ENCODE measurements at regions not wholly inside any gene's neighbourhood (a gene's known extent, or its start where the extent isn't known, plus 50 kb on each side); places are given as distances from the start of the nearest gene placed in this dataset.

GRCh38 chr3:178385280-178385952 lies 150.8 kb upstream of the KCNMB2 start:
- no peak for DNase-seq (ENCODE audit: low spot score)
- TF ChIP-seq ATF6 (CRISPR knock-in tag; IDR thresholded peaks at IDR 0.05) (no peak), MLX (CRISPR knock-in tag; IDR thresholded peaks at IDR 0.05) (no peak), NFE2L1 (CRISPR knock-in tag; IDR thresholded peaks at IDR 0.05) (no peak), FOXJ3 (CRISPR knock-in tag; IDR thresholded peaks at IDR 0.05; ENCODE audit: borderline replicate concordance) (no peak), CTCF (IDR thresholded peaks at IDR 0.05) (peak; percentile 44; the same call in 1 of the 2 replicates), MXD4 (CRISPR knock-in tag; IDR thresholded peaks at IDR 0.05; ENCODE audit: borderline replicate concordance) (no peak)
- TF ChIP-seq, protein P1, sequence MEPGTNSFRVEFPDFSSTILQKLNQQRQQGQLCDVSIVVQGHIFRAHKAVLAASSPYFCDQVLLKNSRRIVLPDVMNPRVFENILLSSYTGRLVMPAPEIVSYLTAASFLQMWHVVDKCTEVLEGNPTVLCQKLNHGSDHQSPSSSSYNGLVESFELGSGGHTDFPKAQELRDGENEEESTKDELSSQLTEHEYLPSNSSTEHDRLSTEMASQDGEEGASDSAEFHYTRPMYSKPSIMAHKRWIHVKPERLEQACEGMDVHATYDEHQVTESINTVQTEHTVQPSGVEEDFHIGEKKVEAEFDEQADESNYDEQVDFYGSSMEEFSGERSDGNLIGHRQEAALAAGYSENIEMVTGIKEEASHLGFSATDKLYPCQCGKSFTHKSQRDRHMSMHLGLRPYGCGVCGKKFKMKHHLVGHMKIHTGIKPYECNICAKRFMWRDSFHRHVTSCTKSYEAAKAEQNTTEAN (CRISPR knock-in tag; IDR thresholded peaks at IDR 0.05): no peak
- POLR2A ChIA-PET: interaction anchor here (1.0 kb wide), 1 partner anchor 1447 kb away, joined by 3 read pairs; no protein-coding TSS in a partner anchor
- no peaks in the 10 kb centered on the region for H3K9me3 Mint-ChIP-seq
- peak; percentile 68 for ATAC-seq
- H3K36me3 Mint-ChIP-seq: no peaks in the 10 kb centered on the region
- no peak overlapping the region for H3K27ac Mint-ChIP-seq
- H3K27me3 Mint-ChIP-seq (ENCODE audit: low read depth): no peaks in the 10 kb centered on the region
- CTCF ChIA-PET: interaction anchor here (0.6 to 1.4 kb wide), 10 partner anchors 14 to 1871 kb away, joined by 3 to 6 read pairs (median 3); no protein-coding TSS in a partner anchor
- no peak overlapping the region for H3K4me3 Mint-ChIP-seq
- H3K4me1 Mint-ChIP-seq: peaks cover 30% of the 10 kb centered on the region

DNA sequence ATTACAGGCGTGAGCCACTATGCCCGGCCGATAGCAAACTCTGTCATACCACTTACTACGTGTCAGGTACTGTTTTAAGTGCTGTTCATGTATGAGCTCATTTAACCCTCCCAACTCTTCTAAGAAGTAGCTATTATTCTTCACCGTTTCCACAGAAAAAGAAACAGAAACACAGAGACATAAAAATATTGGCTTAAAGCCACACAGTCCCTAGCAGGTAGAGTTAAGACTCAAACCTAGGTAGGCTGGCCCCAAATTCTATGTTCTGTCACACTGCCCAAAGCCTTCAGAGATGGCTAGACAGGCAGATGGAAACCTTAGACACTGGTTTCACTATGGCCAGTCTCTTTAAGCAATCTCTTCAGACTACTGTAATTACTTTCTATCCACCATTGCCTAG lies 149.8 kb upstream of the KCNMB2 start:
- ATAC-seq (no peak), DNase-seq (ENCODE audit: low spot score) (no peak)
- ChIA-PET CTCF (no interaction called here), POLR2A (no interaction called here)
- H3K4me3 Mint-ChIP-seq: no peak overlapping the region
- no peaks in the 10 kb centered on the region for H3K27me3 Mint-ChIP-seq (ENCODE audit: low read depth)
- H3K27ac Mint-ChIP-seq: no peak overlapping the region
- peaks cover 30% of the 10 kb centered on the region for H3K4me1 Mint-ChIP-seq
- H3K36me3 Mint-ChIP-seq: no peaks in the 10 kb centered on the region
- H3K9me3 Mint-ChIP-seq: no peaks in the 10 kb centered on the region
- no peak for TF ChIP-seq CREM (CRISPR knock-in tag; IDR thresholded peaks at IDR 0.05)
- TF ChIP-seq, protein P2, sequence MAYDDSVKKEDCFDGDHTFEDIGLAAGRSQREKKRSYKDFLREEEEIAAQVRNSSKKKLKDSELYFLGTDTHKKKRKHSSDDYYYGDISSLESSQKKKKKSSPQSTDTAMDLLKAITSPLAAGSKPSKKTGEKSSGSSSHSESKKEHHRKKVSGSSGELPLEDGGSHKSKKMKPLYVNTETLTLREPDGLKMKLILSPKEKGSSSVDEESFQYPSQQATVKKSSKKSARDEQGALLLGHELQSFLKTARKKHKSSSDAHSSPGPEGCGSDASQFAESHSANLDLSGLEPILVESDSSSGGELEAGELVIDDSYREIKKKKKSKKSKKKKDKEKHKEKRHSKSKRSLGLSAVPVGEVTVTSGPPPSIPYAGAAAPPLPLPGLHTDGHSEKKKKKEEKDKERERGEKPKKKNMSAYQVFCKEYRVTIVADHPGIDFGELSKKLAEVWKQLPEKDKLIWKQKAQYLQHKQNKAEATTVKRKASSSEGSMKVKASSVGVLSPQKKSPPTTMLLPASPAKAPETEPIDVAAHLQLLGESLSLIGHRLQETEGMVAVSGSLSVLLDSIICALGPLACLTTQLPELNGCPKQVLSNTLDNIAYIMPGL (CRISPR knock-in tag; IDR thresholded peaks at IDR 0.05): no peak
- no peak for TF ChIP-seq CBFB (CRISPR knock-in tag; IDR thresholded peaks at IDR 0.05; ENCODE audit: low read depth)
- TF ChIP-seq SP1 (CRISPR knock-in tag; conservative IDR thresholded peaks at IDR 0.05): no peak
- no peak for TF ChIP-seq NR2C2 (CRISPR knock-in tag; IDR thresholded peaks at IDR 0.05)
- TF ChIP-seq ZNF532 (CRISPR knock-in tag; IDR thresholded peaks at IDR 0.05; ENCODE audit: borderline replicate concordance): no peak
- TF ChIP-seq, protein P3, sequence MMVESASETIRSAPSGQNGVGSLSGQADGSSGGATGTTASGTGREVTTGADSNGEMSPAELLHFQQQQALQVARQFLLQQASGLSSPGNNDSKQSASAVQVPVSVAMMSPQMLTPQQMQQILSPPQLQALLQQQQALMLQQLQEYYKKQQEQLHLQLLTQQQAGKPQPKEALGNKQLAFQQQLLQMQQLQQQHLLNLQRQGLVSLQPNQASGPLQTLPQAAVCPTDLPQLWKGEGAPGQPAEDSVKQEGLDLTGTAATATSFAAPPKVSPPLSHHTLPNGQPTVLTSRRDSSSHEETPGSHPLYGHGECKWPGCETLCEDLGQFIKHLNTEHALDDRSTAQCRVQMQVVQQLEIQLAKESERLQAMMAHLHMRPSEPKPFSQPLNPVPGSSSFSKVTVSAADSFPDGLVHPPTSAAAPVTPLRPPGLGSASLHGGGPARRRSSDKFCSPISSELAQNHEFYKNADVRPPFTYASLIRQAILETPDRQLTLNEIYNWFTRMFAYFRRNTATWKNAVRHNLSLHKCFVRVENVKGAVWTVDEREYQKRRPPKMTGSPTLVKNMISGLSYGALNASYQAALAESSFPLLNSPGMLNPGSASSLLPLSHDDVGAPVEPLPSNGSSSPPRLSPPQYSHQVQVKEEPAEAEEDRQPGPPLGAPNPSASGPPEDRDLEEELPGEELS (CRISPR knock-in tag; IDR thresholded peaks at IDR 0.05): no peak
- TF ChIP-seq NFYB (CRISPR knock-in tag; conservative IDR thresholded peaks at IDR 0.05; ENCODE audit: low read depth): no peak
- no peak for TF ChIP-seq JUN (CRISPR knock-in tag; IDR thresholded peaks at IDR 0.05)
- no peak for TF ChIP-seq MYBL2 (CRISPR knock-in tag; IDR thresholded peaks at IDR 0.05)
- no peak for TF ChIP-seq E2F5 (CRISPR knock-in tag; IDR thresholded peaks at IDR 0.05)
- no peak for TF ChIP-seq ETV6 (CRISPR knock-in tag; IDR thresholded peaks at IDR 0.05)
- no peak for TF ChIP-seq ZNF219 (CRISPR knock-in tag; IDR thresholded peaks at IDR 0.05; ENCODE audit: borderline replicate concordance)
